SHP77 treated with DMSO at 0.1 percent for 48 hours (cell line): ENCODE measurements at regions not wholly inside any gene's neighbourhood (a gene's known extent, or its start where the extent isn't known, plus 50 kb on each side); places are given as distances from the start of the nearest gene placed in this dataset.

ENCODE experiments used
- DNase-seq: peaks from one replicate; lab custom pipeline; 2025; lab: John Stamatoyannopoulos, UW

- DNase-seq, result no peak
These were observed 286.3 kb upstream of the ATP2B1 start for GRCh38 chr12:89994911-89995310.

- no peak for DNase-seq
These were observed 285.0 kb upstream of the ATP2B1 start for GRCh38 chr12:89993632-89994031.

DNA sequence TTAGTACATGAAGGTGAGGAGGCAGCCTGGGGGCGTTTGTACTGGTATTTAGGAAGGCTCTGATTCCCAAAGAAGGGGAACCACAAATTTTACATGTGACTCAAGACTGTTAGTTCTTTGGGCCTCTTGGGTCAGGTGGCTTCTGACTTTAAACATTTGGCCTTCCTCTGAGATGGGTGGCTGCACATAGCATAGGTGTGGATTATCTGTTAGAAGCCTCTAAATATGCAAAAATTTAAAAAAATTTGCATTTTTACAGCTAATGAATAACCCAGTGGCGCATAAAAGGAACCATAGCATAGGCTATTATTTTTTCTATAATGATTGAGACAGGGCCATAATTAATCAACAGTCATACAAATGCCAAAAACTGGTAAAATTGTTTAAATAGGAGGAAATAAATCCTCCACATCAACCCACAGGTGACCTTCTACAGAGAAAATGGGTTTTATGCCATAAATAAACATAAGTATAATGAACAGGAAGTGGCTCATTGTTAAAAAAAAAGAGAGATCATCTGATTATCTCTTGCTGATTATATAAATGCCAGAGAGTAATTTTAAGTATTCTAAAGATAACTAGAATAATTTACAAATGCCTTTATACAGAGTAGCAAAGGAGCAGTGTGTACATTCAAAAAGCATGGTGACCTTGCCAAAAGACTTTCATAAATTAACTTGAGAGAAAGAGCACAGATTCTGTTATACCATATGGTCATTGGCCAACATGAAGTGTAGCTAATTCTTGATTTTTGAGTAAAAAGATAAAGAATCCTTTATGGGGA, 284.2 kb upstream of the ATP2B1 start:
- DNase-seq, result no peak

- no peak for DNase-seq
These were observed 283.4 kb upstream of the ATP2B1 start for GRCh38 chr12:89991807-89992590.

GRCh38 chr12:89988188-89988915, 279.7 kb upstream of the ATP2B1 start:
- no peak for DNase-seq

GRCh38 chr12:89985935-89986334, 277.3 kb upstream of the ATP2B1 start:
- DNase-seq, result no peak

DNA sequence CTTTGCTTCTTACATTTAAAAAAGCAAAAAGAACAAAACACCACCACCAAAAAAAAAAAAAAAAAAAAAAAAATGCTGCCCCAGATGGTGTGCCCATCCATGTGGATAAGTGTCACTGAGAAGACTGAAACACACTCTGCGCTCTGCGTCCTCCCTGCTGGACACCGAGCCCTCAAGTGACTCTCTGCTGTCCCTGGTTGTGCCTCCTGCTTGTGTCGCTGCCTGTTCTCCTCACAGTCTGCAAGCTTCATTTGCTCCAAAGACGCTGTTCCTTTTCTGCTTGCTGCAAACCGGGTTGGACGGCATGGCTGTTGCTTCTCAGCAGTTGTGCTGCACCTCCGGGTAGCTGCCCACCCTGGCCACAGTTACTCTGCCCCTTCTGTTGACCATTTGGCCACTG, 276.2 kb upstream of the ATP2B1 start:
- DNase-seq, result no peak

- DNase-seq, result no peak
These were observed 275.0 kb upstream of the ATP2B1 start for GRCh38 chr12:89983622-89984021.

- DNase-seq, result no peak
These were observed 271.6 kb upstream of the ATP2B1 start for GRCh38 chr12:89980236-89980635.

- DNase-seq, result no peak
These were observed 268.9 kb upstream of the ATP2B1 start for GRCh38 chr12:89977405-89978085.

GRCh38 chr12:89976866-89977265, 268.2 kb upstream of the ATP2B1 start:
- no peak for DNase-seq

DNA sequence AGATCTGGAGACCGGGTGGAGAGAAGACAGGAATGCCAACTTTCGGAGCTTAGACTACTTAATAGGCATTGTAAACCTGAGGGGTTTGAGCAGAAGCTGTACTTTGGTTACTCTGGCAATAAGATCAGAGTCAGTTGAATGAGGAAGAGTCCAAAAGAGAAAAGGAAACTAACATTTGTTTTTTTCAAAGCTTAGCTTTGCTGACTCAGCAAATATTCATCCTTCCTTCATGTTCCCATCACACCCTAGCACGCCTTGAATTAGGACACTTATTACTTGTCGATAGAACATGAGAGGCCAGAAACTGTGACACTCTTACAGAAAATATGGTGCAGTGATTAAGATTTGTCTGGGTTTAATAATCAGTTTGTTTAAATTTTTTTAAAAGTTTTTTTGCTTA, 266.9 kb upstream of the ATP2B1 start:
- no peak for DNase-seq

DNA sequence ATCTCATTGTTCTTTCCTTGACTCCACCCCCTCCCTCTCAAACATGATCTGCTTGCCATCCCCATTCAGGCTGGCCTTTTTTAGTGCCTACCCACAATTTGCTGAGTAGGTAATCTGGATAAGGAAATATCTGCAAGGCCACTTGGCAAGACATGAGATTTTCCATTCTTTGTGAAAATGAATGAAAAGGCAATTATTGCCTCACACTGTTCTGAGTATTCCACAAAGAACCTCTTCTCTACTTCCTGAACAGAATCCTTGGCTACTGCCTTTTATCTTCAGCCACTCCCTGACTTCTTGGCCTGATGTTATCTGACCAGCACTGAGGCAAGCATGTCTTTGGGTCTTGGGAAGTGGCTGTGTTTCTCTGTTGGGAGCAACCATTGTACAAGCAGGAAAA, 263.2 kb upstream of the ATP2B1 start:
- no peak for DNase-seq

- DNase-seq, result no peak
These were observed 262.1 kb upstream of the ATP2B1 start for GRCh38 chr12:89970722-89971121.

DNA sequence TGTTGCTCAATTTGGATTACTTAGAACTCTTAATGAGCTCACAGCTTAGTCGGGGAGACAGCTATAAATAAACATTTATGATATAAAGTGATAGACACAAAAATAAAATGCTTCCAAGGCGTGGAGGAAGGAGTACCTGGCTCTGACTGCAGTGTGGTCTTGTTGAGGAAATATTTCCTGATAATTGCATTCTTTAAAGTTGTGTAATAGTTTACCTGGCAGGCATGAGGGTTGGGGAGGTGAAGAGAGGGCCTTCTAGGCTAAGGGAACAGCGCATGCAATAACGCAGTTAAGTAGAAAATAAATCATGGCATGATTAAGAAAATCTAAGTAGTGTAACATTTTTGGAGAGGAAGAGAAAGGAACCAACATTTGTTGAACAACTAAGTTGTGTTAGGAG, 260.5 kb upstream of the ATP2B1 start:
- no peak for DNase-seq

DNA sequence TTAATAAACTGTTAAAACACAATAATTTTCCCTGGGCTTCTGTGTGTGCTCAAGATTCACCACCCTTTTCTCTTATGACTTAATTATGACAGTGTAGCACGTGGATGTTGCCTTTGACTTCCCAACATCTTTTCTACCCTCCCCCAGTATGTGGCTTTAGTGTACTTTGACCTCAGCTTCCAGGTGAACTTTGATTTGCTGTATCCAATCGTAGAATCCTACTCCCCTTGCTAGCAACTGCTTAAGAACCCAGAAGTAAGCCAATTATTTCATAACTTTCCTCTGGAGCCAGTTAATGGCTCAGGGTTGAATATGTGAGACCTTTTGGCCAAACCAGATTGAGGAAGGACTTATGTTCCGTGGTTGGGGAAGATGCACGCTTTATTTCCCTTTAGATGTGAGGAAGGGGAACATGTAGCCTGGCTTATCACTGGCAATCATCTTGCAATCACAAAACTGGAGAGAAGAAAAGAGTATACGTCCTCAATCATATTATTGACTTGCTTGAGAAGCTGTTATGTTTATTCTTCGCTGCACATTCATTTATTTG, 259.6 kb upstream of the ATP2B1 start:
- DNase-seq, result no peak

DNA sequence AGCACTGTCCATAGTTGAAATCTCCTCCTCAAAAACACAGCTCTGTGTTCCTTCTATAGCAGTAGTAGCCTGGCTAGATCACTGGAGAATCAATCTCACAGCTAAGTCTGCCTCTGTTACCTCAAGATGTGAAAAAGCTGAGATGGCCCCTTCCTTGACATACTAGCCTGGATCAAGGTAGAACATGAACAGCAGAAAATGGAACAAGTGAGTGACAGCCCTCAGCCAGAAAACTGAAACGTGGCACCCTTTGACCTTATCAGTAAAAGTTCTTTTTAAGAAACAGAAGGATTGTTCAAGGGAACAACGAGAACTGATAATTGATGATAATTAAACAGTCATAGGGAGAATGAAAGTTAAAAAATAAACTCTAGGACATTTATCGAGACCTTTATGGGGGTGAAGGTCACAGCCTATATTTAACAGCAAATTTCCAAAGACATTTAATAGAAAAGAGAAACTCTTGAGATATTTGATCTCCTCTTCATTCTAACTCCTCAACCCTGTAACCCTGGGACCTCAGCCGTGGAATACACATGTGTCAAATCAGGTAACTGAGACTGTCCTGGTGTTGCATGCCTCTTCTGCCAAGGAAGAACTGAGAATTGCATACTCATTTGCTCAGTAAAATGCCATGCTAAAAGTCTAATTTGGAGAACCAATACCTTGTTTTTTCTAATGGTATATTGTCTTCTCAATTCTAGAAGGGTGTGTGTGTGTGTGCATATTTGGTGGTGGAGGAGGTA, 258.0 kb upstream of the ATP2B1 start:
- DNase-seq, result no peak

DNA sequence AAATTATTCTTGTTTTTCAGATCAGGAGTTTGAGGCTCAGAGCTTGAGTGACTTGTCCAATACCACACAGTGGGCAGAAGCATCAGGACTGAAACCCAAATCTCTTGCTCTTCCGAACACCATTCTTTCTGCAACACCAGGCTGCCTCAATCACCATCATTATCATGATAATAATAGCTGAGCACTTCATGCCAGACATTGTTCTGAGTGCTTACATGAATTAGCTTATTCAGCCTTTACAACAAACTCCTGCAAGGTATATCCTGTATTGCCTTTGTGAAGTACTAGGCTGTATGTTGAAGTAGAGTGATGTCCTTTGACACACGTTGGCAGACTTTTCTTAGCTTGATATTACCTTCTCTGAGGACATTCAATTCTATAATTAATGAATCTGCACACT, 257.4 kb upstream of the ATP2B1 start:
- DNase-seq, result no peak

DNA sequence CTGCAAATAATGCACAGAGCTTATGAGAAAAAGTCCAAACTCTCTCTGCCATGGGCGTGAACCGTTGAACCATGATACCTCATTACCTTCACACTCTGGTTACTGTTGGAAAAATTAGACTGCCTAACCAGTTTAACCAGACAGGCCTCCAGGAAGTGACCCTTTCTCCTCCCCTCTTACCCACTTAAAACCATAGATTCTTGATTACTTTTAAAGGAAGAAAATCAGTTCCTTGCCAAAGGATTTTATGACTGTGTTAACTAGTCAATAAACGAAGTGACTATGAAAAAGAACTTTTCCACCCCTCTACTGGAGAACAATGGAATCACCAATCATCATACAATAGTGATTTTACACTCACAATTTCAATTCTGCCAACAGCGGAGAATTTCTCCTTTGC, 254.0 kb upstream of the ATP2B1 start:
- no peak for DNase-seq

DNA sequence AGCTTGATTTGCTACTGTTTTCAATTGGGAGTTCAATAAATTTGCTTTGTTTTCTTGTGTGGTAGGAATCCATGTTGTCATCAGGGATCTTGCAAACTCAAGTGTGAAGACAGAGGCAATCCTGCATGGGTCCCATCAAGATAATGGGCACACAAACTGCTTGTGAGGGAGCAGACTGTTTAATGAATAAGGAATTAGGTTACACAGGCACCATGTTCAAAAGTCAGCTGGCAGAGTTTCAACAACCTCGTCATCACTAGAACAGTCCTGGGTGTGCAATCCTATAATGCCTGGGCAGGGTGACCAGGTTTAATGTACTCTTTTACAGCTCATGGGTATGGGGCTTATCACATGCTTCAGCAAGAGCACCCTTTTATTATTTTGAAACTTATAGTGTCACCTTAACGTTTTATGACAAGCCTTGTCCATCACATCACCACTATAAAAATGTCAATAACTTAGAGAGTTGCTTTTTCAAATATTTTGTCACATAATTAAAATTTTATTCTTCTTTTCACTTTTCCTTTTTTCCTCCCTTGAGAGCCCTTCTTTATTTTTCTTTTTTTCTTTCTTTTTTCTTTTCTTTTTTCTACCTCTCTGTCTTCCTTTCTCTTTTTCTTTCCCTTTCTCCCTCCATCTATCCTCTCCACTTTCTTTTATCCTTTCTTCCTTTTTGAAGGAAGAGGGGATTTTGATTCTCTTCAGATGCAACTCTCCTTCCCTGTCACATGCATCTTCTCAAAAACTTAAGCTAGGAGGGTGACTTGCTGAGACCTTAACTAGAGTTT, 252.2 kb upstream of the ATP2B1 start:
- no peak for DNase-seq
